ENCODE measurements at regions not wholly inside any gene's neighbourhood (a gene's known extent, or its start where the extent isn't known, plus 50 kb on each side); places are given as distances from the start of the nearest gene placed in this dataset.

- no peak for TF ChIP-seq EZH2 (IDR thresholded peaks at IDR 0.05)
- TF ChIP-seq POLR2AphosphoS5 (IDR thresholded peaks at IDR 0.05; ENCODE audit: borderline replicate concordance, low read depth, low read length) = no peak
Measured at GRCh38 chr13:87884884-87885283, 213.7 kb downstream of the SLITRK5 start.
